Lower leg skin (tissue), 4 donors: ENCODE measurements at regions not wholly inside any gene's neighbourhood (a gene's known extent, or its start where the extent isn't known, plus 50 kb on each side); places are given as distances from the start of the nearest gene placed in this dataset.

Source experiments
- DNase-seq, 2 donors: peaks; one replicate each; pipeline ENCODE4 v3.0.0-alpha.2; 2019; ENCODE audit warnings: low spot score in 2 of 2
- H3K4me3 ChIP-seq: fragments of 200-600 bp; sonication (generic); 2 replicates; pipeline ENCODE4 v1.5.1; 2017; ENCODE audit warnings: mild to moderate bottlenecking, low read depth; ENCODE audit not compliant: poor library complexity, severe bottlenecking
- POLR2A ChIP-seq, 2 donors: fragments of 450-650 bp; IDR thresholded peaks; one replicate each; pipeline ENCODE4 v1.6.1; 2016 to 2017; ENCODE audit warnings: antibody characterized with exemption in 2 of 2, mild to moderate bottlenecking in 1 of 2, moderate library complexity in 1 of 2
- WGBS, 2 donors: methylation state at CpG; one replicate each; pipeline ENCODE4 v1.1.5; 2018; 5-methylcytosine and 5-hydroxymethylcytosine counted together
- intact Hi-C: fragments of 100-400 bp; cut with DNase I; formaldehyde crosslinking; loops from one replicate; pipeline ENCODE4 v1.15.0; 2023; ENCODE audit warnings: low total_unique reads
- TF ChIP-seq, protein P1 (sequence below), 3 donors: fragments of 450-650 bp; IDR thresholded peaks; one replicate each; pipeline ENCODE4 v1.5.1; 2016; ENCODE audit warnings: antibody characterized with exemption in 3 of 3, mild to moderate bottlenecking in 3 of 3, moderate library complexity in 2 of 3

DNA sequence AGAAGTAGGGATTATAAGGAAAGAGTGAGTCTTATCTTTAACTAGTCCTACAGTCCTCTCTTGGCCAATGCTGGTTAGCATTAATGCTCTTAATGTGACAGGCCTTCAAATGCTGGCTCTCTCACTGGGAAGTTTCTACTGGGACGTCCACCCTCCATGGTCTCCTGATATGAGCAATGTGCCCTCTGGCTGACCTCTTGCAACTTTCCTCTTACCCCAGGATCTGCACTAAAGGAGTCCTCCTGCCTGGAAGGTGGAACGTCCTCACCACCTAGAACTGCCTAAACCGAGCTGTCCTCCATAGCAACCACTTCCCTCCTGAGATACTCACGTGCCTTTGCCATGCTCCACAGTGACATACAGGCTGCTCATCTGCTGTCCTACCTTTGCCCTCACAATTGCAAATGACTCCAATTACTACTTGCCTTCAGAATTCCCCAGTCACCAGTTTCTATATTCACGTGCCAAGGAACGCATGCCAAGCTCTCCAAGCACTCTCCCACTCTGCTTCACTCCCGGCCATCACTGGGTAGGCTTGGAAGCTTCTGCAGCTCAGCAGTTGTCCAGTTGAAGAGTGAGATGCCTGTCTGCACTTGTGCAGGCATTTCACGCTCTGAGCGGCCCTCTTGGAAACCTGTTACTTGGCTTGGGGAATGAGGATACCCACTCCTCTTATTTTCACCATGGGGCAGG is 404.7 kb downstream of the RRAGC start:
- no peak for TF ChIP-seq POLR2A (IDR thresholded peaks at IDR 0.05)
- TF ChIP-seq, protein P1, sequence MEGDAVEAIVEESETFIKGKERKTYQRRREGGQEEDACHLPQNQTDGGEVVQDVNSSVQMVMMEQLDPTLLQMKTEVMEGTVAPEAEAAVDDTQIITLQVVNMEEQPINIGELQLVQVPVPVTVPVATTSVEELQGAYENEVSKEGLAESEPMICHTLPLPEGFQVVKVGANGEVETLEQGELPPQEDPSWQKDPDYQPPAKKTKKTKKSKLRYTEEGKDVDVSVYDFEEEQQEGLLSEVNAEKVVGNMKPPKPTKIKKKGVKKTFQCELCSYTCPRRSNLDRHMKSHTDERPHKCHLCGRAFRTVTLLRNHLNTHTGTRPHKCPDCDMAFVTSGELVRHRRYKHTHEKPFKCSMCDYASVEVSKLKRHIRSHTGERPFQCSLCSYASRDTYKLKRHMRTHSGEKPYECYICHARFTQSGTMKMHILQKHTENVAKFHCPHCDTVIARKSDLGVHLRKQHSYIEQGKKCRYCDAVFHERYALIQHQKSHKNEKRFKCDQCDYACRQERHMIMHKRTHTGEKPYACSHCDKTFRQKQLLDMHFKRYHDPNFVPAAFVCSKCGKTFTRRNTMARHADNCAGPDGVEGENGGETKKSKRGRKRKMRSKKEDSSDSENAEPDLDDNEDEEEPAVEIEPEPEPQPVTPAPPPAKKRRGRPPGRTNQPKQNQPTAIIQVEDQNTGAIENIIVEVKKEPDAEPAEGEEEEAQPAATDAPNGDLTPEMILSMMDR (IDR thresholded peaks at IDR 0.05): no peak
- 82 to 88% methylated on average over 9 of the region's 9 CpGs for WGBS, 2 donors
- H3K4me3 ChIP-seq: no peak overlapping the region
- DNase-seq: no peak
- intact Hi-C loops: loop anchor here (10.0 kb wide), 1 partner anchor 80 kb away; no protein-coding TSS in a partner anchor

DNA sequence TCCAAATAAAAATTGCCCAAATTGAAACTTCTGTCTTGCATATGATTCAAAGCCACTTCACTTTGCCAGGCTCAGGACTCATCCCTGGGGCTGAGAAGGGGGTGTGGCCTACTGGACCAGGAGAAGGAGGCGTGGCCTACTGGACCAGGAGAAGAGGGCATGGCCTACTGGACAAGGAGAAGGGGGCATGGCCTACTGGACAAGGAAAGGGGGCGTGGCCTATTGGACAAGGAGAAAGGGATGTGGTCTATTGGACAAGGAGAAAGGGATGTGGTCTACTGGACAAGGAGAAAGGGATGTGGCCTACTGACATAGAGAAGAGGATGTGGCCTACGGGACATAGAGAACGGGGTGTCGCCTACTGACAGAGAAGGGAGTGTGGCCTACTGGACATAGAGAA is 405.3 kb downstream of the RRAGC start:
- H3K4me3 ChIP-seq: no peak overlapping the region
- TF ChIP-seq POLR2A (IDR thresholded peaks at IDR 0.05): no peak
- WGBS, 2 donors: 86 to 90% methylated on average over 5 of the region's 5 CpGs
- intact Hi-C loops: loop anchor here (10.0 kb wide), 1 partner anchor 79 kb away; no protein-coding TSS in a partner anchor
- no peak for DNase-seq

GRCh38 chr1:38452246-38452645 is 405.7 kb upstream of the POU3F1 start:
- H3K4me3 ChIP-seq: no peak overlapping the region
- no peak for DNase-seq
- intact Hi-C loops: loop anchor here (10.0 kb wide), 1 partner anchor 77 kb away; no protein-coding TSS in a partner anchor
- TF ChIP-seq, protein P1 (IDR thresholded peaks at IDR 0.05): no peak
- TF ChIP-seq POLR2A (IDR thresholded peaks at IDR 0.05): no peak
- WGBS, 2 donors: 65 to 67% methylated on average over 4 of the region's 4 CpGs

DNA sequence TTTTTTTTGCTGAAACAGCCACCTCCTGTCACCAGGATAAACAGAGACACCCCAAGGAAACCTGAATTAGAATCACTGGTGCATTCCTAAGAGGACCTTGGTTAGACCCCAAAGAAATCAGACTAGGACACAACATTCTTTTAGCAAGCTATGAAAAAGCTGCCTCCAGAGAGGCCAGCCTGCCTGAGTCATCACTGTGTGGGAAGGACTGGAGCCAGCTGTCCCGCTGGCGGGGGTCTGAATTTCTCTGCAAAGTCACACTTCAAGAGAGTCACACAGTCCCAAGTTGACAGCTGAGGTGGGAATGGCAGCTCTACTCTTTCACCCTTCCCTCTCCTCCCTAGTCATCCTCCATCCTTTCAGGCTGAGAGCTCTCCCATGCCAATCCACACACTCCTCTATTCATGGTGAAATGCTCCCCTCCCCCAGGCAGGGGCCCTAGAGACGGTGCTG is 405.0 kb upstream of the POU3F1 start:
- no peak overlapping the region for H3K4me3 ChIP-seq
- DNase-seq: no peak
- WGBS, 2 donors: 22 to 32% methylated on average over 3 of the region's 3 CpGs
- no peak for TF ChIP-seq POLR2A (IDR thresholded peaks at IDR 0.05)
- TF ChIP-seq, protein P1 (IDR thresholded peaks at IDR 0.05): no peak
- intact Hi-C loops: loop anchor here (10.0 kb wide), 1 partner anchor 77 kb away; no protein-coding TSS in a partner anchor

GRCh38 chr1:38448893-38449292 is 402.3 kb upstream of the POU3F1 start:
- WGBS, 2 donors: 78 to 84% methylated on average over 10 of the region's 10 CpGs
- no peak for DNase-seq
- intact Hi-C loops: no loop called here
- H3K4me3 ChIP-seq: no peak overlapping the region
- TF ChIP-seq, protein P1 (IDR thresholded peaks at IDR 0.05): no peak
- no peak for TF ChIP-seq POLR2A (IDR thresholded peaks at IDR 0.05)

GRCh38 chr1:38446936-38447335 is 400.3 kb upstream of the POU3F1 start:
- intact Hi-C loops: no loop called here
- no peak overlapping the region for H3K4me3 ChIP-seq
- WGBS, 2 donors: 84 to 86% methylated on average over 4 of the region's 4 CpGs
- DNase-seq: no peak
- TF ChIP-seq POLR2A (IDR thresholded peaks at IDR 0.05): no peak
- TF ChIP-seq, protein P1 (IDR thresholded peaks at IDR 0.05): no peak
